Panc1 (cell line): ENCODE measurements at regions not wholly inside any gene's neighbourhood (a gene's known extent, or its start where the extent isn't known, plus 50 kb on each side); places are given as distances from the start of the nearest gene placed in this dataset.

Experiments used
- POLR2AphosphoS5 ChIP-seq: IDR thresholded peaks from 2 replicates; pipeline ENCODE4 v1.6.1; 2012; ENCODE audit warnings: mild to moderate bottlenecking, low read depth, low read length, moderate library complexity
- SIN3A ChIP-seq: IDR thresholded peaks from 2 replicates; pipeline ENCODE4 v1.6.1; 2012; ENCODE audit warnings: low read depth, mild to moderate bottlenecking, low read length, moderate library complexity, borderline replicate concordance; ENCODE audit not compliant: insufficient read depth
- TCF7L2 ChIP-seq: IDR thresholded peaks from 2 replicates; pipeline ENCODE4 v1.6.1; 2011; ENCODE audit warnings: mild to moderate bottlenecking, low read depth, low read length, inconsistent platforms
- TF ChIP-seq, protein P1 (sequence below): fragments of 450-650 bp; IDR thresholded peaks from 2 replicates; pipeline ENCODE4 v1.5.1; 2017; ENCODE audit warnings: mild to moderate bottlenecking
- TF ChIP-seq, protein P2 (sequence below), 2 experiments: IDR thresholded peaks; 2 replicates each; pipeline ENCODE4 v1.6.1; 2011 to 2012; ENCODE audit warnings: low read depth in 2 of 2, control low read depth in 1 of 2, low read length in 1 of 2, mild to moderate bottlenecking in 1 of 2, moderate library complexity in 1 of 2; ENCODE audit not compliant: insufficient read depth in 1 of 2

GRCh38 chr14:95409477-95410272 lies 90.0 kb upstream of the CLMN start:
- TF ChIP-seq, protein P1, sequence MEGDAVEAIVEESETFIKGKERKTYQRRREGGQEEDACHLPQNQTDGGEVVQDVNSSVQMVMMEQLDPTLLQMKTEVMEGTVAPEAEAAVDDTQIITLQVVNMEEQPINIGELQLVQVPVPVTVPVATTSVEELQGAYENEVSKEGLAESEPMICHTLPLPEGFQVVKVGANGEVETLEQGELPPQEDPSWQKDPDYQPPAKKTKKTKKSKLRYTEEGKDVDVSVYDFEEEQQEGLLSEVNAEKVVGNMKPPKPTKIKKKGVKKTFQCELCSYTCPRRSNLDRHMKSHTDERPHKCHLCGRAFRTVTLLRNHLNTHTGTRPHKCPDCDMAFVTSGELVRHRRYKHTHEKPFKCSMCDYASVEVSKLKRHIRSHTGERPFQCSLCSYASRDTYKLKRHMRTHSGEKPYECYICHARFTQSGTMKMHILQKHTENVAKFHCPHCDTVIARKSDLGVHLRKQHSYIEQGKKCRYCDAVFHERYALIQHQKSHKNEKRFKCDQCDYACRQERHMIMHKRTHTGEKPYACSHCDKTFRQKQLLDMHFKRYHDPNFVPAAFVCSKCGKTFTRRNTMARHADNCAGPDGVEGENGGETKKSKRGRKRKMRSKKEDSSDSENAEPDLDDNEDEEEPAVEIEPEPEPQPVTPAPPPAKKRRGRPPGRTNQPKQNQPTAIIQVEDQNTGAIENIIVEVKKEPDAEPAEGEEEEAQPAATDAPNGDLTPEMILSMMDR = no peak
- TF ChIP-seq, protein P2, sequence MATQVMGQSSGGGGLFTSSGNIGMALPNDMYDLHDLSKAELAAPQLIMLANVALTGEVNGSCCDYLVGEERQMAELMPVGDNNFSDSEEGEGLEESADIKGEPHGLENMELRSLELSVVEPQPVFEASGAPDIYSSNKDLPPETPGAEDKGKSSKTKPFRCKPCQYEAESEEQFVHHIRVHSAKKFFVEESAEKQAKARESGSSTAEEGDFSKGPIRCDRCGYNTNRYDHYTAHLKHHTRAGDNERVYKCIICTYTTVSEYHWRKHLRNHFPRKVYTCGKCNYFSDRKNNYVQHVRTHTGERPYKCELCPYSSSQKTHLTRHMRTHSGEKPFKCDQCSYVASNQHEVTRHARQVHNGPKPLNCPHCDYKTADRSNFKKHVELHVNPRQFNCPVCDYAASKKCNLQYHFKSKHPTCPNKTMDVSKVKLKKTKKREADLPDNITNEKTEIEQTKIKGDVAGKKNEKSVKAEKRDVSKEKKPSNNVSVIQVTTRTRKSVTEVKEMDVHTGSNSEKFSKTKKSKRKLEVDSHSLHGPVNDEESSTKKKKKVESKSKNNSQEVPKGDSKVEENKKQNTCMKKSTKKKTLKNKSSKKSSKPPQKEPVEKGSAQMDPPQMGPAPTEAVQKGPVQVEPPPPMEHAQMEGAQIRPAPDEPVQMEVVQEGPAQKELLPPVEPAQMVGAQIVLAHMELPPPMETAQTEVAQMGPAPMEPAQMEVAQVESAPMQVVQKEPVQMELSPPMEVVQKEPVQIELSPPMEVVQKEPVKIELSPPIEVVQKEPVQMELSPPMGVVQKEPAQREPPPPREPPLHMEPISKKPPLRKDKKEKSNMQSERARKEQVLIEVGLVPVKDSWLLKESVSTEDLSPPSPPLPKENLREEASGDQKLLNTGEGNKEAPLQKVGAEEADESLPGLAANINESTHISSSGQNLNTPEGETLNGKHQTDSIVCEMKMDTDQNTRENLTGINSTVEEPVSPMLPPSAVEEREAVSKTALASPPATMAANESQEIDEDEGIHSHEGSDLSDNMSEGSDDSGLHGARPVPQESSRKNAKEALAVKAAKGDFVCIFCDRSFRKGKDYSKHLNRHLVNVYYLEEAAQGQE (IDR thresholded peaks at IDR 0.05; ENCODE audit: insufficient read depth in 1 of 2, low read depth in 2 of 2, low read length in 1 of 2) = no peak
- no peak for TF ChIP-seq SIN3A
- TF ChIP-seq POLR2AphosphoS5 = no peak
- no peak for TF ChIP-seq TCF7L2
